HG03060 (cell line): ENCODE measurements at regions not wholly inside any gene's neighbourhood (a gene's known extent, or its start where the extent isn't known, plus 50 kb on each side); places are given as distances from the start of the nearest gene placed in this dataset.
"Not testable (repeated sequence)": the region's sequence is repeated elsewhere in the genome, so short reads cannot be mapped to it uniquely, and the experiment has no call there.

ENCODE experiments used
- ATAC-seq: cut with Tn5 transposase; IDR thresholded peaks from one replicate; pipeline ENCODE4 v1.9.1; 2021; ENCODE audit warnings: low read depth, moderate number of reproducible peaks; ENCODE audit not compliant: unreplicated experiment

DNA sequence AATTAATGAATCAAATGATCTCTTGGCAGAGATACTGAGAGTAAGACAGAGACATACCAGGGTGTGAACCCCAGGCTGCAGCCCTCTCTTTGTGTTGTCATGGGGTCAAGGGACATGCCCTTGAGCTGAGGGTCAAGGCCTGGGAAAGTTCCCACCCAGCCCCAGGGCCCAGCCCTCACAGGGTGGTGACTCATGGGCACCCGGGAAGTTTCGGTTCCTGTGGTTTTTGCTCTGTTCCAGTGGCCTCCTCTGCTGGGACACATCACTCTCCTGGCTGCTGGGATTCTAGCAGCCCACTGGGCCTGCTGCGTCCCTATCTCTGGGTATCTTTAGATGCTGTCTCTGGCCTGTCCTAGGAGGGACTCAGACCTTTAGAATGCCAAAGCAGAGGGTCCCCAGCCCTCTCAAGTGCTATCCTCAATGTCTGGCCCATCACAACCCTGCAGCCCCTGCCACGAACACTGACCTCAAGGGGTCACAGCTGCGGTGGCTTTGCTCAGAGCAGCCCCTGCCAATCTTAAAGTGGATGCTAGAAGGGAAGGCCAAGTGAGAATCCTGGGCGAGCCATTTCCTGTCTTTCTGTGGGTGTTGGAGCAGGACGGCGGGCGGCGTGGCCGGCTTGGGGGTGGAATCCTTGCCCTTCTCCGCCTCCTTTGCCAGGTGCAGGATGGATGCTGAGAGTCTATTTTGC, 148.4 kb upstream of the TLE3 start:
- ATAC-seq, result no peak

DNA sequence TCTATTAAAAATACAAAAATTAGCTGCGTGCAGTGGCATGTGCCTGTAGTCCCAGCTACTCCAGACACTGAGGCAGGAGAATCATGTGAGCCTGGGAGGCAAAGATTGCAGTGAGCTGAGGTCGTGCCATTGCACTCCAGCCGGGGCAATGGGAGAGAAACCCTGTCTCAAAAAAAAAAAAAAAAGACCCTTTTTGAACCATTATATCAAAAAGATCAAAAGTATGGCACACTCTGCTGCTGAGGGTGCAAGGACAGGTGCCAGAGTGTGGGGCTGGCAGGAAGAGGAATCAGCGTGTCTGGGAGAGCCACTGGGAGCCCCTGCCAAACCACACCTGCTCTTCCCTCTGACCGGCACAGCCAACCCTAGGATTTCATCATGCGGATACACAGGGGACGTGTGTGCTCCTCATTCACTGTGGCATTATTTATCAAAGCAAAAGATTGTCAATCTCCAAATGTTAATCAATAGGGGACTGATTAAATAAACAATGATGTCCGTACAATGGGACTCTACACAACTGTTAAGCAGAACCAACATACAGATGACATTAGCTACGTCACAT, 147.3 kb upstream of the TLE3 start:
- no peak for ATAC-seq

DNA sequence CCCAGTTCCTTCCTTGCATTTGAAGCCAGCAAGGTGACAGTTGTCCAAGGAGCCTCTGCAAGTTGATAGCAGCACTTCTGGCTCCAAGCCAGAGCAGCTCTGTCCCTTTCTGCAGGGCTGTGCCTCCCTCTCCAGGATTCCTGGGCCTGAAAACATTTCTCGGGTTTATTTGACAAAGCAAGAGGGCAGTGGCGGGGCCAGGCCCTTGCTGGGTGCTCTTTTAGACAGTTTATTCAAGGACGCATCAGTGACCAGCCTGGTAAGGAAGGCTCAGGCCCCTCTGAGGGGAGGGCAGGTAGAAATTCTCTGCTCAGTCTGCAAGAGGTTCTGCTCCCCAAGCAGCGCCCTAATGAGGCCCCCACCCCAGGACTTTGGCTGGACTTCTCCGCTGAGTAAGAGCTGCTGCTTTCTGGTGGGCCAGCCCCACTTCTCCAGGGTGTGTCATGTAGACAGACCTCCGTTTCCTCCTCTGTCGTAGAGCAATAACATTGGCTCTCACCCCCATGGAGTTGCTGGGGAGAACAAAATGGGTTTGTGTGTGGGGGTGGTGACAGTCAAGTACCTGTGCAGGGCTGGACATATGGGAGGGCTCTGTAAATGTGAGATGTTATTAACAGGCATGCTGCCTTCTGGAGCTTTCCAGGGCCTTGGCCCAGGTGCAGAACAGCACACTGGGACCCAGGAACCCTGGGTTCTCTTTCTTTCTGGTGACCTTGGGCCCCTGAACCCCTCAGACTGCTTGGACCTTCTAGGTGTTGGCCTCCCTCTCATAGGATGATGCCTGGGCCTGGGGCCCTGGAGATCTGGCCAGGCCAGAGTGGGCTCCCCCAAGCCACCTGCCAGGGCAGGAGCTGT, 146.2 kb upstream of the TLE3 start:
- no peak for ATAC-seq

DNA sequence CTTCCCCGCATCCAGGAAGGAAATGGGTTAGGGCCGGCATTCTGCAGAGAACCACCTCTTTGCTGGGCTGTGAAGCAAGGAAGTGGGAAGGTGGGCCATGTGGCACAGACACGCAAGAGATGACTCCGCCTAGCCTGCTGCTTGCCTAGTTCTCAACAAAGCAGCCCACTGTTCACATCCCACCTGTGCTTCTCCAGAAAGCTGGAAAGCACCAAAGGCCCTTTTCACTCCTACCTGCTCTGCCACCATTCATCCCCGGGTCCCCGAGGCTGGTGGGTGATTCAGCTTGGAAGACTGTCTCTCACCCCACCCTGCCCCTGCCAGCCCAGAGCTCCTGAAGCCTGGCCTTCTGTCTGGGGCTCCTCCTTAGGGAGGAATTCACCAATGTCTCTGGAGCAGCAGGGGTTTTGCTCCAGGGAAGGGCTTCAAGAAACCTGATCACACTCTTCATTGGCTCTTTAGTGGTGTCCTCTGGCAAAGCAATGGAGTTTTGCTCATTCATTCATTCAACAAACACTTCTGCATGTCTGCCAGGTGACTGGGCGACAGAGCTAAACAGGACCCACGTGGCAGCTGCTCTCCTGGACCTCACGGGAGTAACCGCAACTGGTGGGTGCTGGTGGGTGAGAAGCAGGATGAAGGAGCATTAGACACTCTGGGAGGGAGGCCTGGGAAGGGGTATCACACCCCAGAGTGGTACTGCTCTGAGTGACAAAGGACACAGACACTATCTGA, 145.4 kb upstream of the TLE3 start:
- ATAC-seq, result no peak

DNA sequence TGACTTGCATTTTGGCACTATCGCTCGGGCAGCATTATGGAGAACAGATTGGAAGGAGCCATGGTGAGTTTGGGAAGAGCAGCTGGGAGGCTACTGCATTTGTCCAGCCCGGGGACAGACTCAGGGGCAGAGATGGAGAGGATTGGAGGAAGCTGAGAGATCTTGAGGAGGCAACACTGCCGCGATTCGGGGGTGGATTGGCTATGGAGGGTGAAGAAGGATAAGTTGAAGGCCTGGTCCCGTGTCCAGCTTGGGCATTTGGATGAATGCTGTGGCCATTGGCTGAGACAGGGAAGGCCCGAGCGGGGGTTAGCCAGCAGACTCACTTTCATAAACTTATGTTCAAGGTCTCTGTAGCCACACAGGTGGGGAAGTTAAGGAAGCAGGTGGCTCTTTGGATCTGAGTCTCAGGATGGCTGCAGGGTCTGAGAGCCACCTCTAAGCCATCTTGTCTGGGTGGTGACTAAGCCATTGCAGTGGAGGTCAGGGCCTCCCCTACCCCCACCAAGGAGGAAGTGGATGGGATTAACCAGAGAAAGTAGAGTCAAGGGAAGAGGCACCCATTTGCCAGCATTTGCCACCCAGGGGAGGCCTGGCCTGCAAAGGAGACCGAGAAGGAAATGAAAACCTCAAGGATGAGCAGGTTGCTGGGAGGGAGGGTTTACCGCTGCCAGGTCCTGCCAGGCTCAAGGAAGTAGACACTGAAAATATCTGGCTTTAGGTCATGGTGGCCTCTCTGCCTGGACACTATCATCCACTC, 144.0 kb upstream of the TLE3 start:
- no peak for ATAC-seq

DNA sequence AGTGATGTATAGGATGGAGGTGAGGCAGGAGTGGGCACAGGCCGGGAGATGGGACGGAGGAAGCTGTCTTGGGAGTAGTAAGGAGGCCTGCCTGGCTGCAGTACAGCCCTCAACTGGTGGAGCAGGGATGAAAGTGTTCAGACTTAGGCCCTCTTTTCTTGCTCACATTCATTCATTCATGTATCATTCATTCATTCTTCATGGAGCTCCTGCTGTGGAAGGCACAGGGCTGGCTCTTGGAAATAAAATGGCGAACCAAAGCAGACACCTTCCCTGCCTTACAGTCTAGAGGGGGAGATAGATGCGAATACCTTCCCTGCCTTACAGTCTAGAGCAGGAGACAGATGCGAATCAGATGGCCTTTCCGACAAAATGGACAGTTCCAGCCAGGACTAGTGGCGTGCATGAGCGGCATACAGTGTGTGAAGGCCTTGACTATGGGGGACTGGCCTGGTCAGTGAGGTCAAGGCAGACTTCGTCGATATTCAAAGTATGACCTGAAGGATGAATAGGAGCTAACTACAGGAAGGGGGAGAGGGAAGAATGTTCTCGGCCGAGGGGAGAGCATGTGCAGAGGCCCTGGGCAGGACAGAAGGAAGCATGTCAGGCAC, 143.2 kb upstream of the TLE3 start:
- no peak for ATAC-seq

DNA sequence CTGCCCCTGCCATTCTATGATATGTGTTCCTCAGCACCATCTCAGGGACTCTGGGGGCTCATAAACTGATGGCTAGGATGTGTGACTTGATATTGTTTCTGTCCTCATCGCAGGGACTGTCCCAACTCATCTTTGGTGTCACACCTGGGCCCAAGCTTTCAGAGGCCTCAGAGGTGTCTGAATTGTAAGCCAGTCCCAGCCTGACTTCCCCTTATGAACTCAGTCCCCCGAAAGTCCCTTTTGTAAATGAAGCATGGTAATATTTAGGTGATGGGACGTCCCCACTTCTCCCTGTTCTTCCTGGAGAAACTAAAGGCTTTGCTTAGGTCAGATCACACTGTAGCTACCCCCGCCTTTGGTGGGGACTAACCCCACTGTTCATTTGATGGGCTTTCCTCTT, 142.4 kb upstream of the TLE3 start:
- no peak for ATAC-seq

DNA sequence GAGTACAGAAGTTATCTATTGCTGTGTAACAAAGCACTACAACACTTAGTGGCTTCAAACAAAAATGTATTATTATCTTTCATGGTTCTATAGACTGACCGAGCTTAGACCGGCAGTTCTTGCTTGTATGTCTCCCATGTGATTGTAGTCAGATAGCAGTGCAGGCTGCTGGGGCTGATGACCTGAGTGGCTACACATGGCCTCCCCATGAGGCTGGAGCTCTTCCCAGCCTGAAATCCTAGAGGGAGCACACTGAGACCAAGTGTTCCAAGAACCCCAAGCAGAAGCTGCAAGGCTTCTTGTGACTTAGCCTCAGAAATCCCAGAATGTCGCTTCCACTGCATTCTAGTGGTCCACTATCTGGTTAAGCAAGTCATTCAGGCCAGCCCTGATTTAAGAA, 141.2 kb upstream of the TLE3 start:
- no peak for ATAC-seq

DNA sequence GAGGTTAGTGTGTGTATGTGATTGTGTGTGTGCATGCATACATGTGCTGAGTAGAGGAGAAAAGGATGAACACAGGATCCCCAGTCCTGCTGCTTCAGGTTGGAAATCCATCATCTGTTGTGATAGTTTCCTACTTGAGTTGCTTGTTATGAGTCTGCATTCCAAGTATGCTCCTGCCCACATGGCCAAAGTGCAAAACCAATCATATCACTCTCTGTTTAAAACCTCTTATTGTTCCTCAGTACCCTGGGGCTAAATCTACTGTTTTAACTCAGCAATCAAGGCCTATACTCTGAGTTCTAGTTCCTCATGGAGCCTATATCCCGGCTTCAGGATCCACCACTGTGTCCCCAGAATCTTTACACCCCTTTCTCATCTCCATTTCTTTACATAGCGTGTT, 139.9 kb upstream of the TLE3 start:
- ATAC-seq, result no peak

DNA sequence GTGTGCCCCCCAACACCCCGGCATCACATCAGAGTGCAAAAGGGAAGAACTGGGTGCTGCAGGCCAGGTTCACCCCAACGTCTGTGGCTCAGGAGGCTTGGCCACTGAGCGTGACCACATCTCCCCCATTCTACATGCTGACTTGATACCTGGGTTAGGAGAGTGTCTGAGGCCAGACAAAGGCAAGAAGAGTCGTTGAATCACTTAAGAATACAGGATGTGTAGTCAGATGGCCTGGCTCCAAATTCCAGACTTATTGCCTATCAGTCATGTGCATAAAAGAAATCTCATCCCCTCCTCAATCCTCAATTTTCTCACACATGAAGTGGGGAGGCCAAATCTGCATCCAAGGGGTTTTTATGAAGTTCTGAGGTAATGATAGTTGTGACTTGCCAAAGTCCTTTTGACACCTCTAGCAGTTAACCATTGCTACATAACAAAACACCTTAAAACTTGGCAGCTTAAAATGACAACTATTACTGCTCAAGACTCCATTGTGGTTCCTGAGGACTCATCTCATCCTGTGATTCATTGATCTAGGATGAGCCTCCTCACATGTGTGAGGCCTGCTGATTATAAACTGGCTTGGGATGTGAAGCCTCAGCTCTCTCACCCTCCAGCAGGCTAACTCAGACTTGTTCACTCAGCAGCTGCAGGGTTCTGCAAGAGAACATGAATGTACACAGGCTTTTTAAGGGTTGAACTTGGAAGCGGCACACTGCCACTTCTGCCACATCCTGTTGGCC, 138.8 kb upstream of the TLE3 start:
- no peak for ATAC-seq

DNA sequence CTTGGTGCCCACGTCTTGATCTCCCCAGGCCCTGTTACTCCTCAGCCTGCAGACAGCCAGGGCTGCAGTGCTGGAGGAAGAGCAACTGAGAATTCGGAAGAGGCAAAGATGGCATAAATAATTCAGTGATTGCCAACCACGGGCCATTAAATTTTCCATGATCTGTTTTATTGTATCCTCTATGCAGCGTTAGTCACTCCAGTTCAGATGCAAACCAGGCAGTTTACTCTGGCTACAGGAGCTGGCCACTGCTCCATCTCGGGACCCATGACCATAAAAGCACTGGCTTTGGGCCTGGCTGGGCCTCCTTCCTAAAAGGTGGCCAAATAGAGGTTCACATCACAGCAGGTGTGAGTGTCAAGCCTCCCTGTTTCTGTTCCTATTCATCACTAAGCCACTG, 137.6 kb upstream of the TLE3 start:
- no peak for ATAC-seq

DNA sequence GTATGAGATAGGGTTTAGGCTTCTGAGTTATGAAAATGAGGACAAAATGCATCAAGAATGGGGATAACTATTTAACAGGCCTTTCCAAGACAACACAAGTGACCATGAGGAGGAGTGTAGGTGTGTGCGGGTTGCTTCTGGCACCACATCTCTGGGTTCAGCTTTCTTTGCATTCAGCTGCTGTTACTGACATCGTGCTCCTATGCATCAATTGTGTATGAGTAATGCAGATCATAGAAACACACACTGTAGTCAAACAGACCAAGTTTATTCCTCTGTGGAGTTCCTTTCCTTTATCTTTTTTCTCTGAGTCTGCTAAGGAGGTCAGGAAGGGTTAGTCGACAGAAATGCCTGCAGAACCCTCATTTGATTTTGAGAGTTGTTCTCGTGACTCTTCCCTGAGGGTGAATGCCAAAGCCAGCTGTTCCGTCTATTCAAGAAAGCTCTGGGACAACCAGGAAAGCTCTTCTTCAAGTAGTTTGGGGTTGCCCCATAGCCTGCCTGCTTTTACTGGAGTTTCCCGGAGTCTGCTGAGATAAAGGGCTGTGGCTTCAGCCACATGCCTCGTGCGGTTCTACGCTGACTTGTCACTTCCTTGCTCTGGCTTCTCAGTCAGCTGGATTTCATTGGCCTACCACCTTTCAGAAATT, 136.7 kb upstream of the TLE3 start:
- ATAC-seq, result no peak

DNA sequence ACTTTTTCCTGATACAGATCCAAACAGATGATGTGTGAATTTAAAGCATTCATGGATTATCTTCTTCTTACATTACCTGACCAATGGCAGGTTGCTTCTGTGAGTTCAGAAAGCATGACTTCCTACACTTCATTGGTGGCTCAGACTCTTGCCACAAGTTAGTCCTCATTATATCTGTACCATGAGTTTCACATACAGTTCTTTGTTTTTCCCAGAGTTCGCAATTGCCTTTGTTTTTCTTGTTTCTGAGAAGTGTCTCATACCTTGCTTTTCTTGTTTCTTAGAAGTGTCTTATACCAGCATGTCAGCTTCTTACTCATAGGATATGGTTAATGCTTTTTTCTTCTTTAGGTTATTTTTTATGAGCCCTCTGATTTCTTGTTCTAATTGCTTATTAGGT, 133.8 kb upstream of the TLE3 start:
- ATAC-seq, result no peak

DNA sequence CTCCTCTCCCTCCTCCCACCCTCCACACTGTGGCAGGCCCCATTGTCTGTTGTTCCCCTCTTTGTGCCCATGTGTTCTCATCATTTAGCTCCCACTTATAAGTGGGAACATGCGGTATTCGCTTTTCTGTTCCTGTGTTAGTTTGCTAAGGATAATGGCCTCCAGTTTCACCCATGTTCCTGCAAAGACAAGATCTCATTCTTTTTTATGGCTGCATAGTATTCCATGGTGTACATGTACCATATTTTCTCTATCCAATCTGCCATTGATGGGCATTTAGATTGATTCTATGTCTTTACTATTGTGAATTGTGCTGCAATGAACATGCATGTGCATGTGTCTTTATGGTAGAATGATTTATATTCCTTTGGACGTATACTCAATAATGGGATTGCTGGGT, 130.2 kb upstream of the TLE3 start:
- ATAC-seq, result not testable (repeated sequence)

DNA sequence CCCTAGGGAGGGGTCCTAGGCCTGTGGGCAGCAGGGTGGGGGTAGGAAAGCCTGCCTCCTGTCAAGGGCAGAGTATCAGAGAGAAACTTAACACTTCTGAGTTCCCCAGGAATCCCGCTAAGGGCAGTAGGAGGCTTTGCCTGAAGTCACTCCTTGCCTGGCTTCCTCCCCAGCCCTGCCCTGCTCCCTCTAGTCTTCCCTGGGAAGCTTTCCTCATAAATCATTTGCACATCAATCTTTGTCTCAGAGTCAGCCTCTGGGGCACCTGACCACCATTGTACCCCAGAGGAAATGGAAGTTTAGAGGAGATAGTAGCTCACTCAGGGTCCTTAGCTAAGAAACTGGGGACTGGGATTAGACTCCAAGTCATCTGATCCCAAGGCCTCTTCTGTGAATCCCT, 129.4 kb upstream of the TLE3 start:
- ATAC-seq, result no peak

DNA sequence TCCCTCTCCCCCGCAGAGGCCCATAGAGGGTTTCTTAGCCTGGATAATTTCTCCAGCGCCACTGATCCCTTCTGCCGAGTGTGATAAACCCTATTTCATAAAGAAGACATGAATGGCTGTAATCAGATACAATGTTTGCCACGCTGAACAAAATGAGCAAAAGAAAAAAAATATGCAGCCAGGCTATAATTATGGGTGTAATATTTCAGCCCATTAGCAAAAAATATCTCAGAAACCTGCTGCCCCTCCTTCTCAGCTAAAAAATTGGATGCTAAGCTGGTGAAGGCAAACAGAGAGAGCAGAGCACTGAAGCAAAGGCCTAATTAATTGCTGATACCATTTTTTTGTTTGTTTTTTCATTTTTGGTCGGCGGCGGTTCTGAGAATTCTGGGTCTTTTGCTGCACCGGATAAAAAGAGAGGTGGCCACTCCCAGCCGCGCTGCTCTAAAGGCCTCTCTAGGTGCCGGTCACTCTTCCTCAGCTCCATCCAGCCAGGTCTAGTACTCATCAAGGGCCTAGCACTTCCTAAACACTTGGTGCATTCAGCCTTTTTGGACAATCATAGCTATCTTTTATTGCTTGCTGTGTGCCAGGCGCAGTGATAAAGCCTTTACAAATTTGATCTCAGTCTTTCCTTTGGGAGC, 128.7 kb upstream of the TLE3 start:
- ATAC-seq, result no peak

DNA sequence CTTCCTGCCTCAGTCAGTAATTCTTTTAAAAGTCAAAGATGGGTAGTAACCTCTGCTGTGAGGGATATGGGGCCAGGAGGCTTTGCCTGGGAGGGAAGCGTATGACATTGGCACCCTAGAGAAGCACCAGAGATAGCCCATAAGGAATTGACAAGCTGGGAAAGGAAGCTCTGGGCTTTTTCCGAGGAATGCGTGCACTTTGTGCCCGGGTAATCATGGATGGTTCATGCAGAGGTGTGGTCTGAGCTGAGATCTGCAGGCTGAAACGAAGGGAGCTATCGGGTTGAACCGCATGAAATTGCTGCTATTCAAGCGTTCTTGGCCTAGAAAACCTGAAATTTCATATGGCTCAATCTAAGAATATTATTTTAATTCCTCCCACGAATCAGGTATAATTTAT, 127.7 kb upstream of the TLE3 start:
- no peak for ATAC-seq

DNA sequence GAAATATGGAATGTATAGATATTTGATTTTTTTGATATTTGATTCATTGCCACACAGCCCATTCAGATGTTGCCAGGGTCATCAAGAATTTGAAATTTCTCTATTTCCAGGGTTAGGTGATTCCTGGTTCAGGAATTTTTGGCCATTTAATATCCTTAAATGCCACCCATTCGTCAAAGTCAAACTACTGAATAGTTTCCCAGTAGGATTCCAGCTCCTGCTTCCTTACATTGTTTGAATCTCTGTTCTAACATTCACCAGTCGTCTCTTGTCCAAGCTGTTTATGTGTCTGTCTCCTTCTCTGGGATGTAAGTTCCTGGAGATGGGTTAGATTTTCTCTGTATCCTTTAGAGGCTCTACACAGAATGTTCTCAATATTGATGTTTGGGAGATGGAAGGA, 124.9 kb upstream of the TLE3 start:
- no peak for ATAC-seq
